ENCODE measurements at regions not wholly inside any gene's neighbourhood (a gene's known extent, or its start where the extent isn't known, plus 50 kb on each side); places are given as distances from the start of the nearest gene placed in this dataset.

DNA sequence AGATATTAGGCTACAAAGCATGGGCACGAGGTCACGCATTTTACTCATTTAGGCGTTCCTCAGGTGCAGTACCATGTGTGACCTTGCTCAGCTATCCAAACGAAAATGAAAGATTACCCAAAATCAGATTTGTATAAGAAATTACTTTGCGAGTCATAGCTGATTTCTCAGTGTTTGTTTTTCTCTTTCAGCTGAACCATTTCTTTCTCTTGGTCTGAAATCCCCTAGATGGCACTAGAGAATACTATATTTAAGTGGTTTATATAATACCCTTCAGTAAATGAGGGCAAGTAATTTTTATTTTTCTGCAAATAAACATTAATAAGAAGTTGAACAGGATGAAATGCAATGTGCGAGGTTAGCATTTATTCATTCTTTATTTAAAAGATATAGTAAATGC is 496.6 kb downstream of the STIM2 start:
- no peaks in the 10 kb centered on the region for H3K79me2 ChIP-seq (ENCODE audit: insufficient read depth, low read length)
- H3K36me3 ChIP-seq (ENCODE audit: insufficient read depth, low read length), result no peaks in the 10 kb centered on the region
- peak overlapping the region; percentile 10 for H3K4me2 ChIP-seq (ENCODE audit: low read length)
- TF ChIP-seq EZH2 (IDR thresholded peaks at IDR 0.05; ENCODE audit: insufficient read depth, low read length), result no peak
- TF ChIP-seq, protein P1, sequence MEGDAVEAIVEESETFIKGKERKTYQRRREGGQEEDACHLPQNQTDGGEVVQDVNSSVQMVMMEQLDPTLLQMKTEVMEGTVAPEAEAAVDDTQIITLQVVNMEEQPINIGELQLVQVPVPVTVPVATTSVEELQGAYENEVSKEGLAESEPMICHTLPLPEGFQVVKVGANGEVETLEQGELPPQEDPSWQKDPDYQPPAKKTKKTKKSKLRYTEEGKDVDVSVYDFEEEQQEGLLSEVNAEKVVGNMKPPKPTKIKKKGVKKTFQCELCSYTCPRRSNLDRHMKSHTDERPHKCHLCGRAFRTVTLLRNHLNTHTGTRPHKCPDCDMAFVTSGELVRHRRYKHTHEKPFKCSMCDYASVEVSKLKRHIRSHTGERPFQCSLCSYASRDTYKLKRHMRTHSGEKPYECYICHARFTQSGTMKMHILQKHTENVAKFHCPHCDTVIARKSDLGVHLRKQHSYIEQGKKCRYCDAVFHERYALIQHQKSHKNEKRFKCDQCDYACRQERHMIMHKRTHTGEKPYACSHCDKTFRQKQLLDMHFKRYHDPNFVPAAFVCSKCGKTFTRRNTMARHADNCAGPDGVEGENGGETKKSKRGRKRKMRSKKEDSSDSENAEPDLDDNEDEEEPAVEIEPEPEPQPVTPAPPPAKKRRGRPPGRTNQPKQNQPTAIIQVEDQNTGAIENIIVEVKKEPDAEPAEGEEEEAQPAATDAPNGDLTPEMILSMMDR (IDR thresholded peaks at IDR 0.05; ENCODE audit: insufficient read depth, low read depth, low read length), result peak; percentile 35
- DNase-seq (ENCODE audit: low read depth), result no peak
- no peak overlapping the region for H3K4me3 ChIP-seq (ENCODE audit: insufficient read depth, low read depth, low read length)
- Mint-ChIP-seq H3K9me3 (ENCODE audit: unreplicated experiment) (no peaks in the 10 kb centered on the region), H3K4me3 (ENCODE audit: unreplicated experiment) (no peak overlapping the region), H3K27me3 (ENCODE audit: low read depth, unreplicated experiment) (no peaks in the 10 kb centered on the region), H3K36me3 (ENCODE audit: low read depth, unreplicated experiment) (no peaks in the 10 kb centered on the region), H3K27ac (ENCODE audit: unreplicated experiment) (no peak overlapping the region), H3K4me1 (ENCODE audit: low read depth, unreplicated experiment) (peaks cover 27% of the 10 kb centered on the region)
- no peaks in the 10 kb centered on the region for H3K9me3 ChIP-seq (ENCODE audit: insufficient read depth, low read depth, low read length)
- H4K20me1 ChIP-seq (ENCODE audit: insufficient read depth, low read length), result no peaks in the 10 kb centered on the region
- no peak overlapping the region for H3K9ac ChIP-seq (ENCODE audit: low read length)
- no peak for FAIRE-seq
- no peak overlapping the region for H3K27ac ChIP-seq (ENCODE audit: low read depth, low read length)
- no peak overlapping the region for H2AFZ ChIP-seq (ENCODE audit: low read depth, low read length)
- H3K4me1 ChIP-seq (ENCODE audit: insufficient read depth, low read length), result no peaks in the 10 kb centered on the region
- H3K27me3 ChIP-seq (ENCODE audit: insufficient read depth, low read length), result no peaks in the 10 kb centered on the region

DNA sequence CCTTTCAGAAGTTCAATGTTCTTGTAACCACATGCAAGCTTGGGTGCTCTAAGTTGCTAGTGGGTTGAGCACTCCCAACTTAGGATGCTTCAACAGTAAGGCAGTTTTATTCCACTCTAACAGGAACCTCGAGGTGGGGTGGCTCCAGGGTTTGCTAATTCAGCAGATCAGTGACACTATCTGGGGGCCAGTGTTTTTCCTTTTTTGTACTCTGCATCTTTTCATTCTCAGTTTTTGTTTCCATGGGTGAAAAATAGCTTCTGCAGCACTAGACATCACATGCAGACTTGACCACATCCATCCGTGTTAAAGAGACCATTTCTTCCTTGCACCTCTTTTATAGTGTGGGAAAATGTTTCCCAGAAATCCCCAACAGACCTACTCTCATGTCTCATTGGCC is 497.6 kb downstream of the STIM2 start:
- no peaks in the 10 kb centered on the region for H4K20me1 ChIP-seq (ENCODE audit: insufficient read depth, low read length)
- H3K27me3 Mint-ChIP-seq (ENCODE audit: low read depth, unreplicated experiment), result no peaks in the 10 kb centered on the region
- FAIRE-seq (no peak), DNase-seq (ENCODE audit: low read depth) (no peak)
- H3K4me3 Mint-ChIP-seq (ENCODE audit: unreplicated experiment), result no peak overlapping the region
- H3K9me3 ChIP-seq (ENCODE audit: insufficient read depth, low read depth, low read length), result no peaks in the 10 kb centered on the region
- no peaks in the 10 kb centered on the region for H3K36me3 Mint-ChIP-seq (ENCODE audit: low read depth, unreplicated experiment)
- H3K4me1 Mint-ChIP-seq (ENCODE audit: low read depth, unreplicated experiment), result peaks cover 27% of the 10 kb centered on the region
- H3K9me3 Mint-ChIP-seq (ENCODE audit: unreplicated experiment), result no peaks in the 10 kb centered on the region
- TF ChIP-seq, protein P1 (IDR thresholded peaks at IDR 0.05; ENCODE audit: insufficient read depth, low read depth, low read length), result no peak
- TF ChIP-seq EZH2 (IDR thresholded peaks at IDR 0.05; ENCODE audit: insufficient read depth, low read length), result no peak
- H3K27ac Mint-ChIP-seq (ENCODE audit: unreplicated experiment), result no peak overlapping the region
- no peaks in the 10 kb centered on the region for H3K79me2 ChIP-seq (ENCODE audit: insufficient read depth, low read length)
- H3K27me3 ChIP-seq (ENCODE audit: insufficient read depth, low read length), result no peaks in the 10 kb centered on the region
- H3K4me2 ChIP-seq (ENCODE audit: low read length), result no peak overlapping the region
- H2AFZ ChIP-seq (ENCODE audit: low read depth, low read length), result no peak overlapping the region
- no peak overlapping the region for H3K9ac ChIP-seq (ENCODE audit: low read length)
- H3K4me3 ChIP-seq (ENCODE audit: insufficient read depth, low read depth, low read length), result no peak overlapping the region
- no peaks in the 10 kb centered on the region for H3K36me3 ChIP-seq (ENCODE audit: insufficient read depth, low read length)
- no peak overlapping the region for H3K27ac ChIP-seq (ENCODE audit: low read depth, low read length)
- no peaks in the 10 kb centered on the region for H3K4me1 ChIP-seq (ENCODE audit: insufficient read depth, low read length)

DNA sequence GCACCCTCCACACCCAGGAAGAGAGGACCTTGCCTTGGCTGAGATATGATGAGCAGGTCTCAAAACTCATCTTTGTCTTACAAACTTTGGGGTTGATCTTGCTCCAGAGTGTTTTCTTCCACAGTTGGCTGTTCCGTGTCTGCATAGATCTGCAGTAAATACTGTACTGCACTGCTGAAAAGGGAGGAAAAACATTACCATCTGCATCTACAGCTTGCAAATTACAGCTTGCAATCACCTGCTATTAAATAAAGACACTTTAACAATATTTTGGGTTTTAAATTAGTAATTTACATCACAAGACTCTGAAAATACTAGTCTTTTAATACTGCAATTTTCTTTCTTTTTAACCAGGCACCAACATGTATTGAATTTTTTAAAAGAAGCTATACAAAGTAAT is 499.5 kb downstream of the STIM2 start:
- Histone ChIP-seq H4K20me1 (ENCODE audit: insufficient read depth, low read length) (no peaks in the 10 kb centered on the region), H3K4me3 (ENCODE audit: insufficient read depth, low read depth, low read length) (no peak overlapping the region), H3K27me3 (ENCODE audit: insufficient read depth, low read length) (no peaks in the 10 kb centered on the region), H3K4me2 (ENCODE audit: low read length) (no peak overlapping the region), H2AFZ (ENCODE audit: low read depth, low read length) (no peak overlapping the region), H3K27ac (ENCODE audit: low read depth, low read length) (no peak overlapping the region), H3K36me3 (ENCODE audit: insufficient read depth, low read length) (no peaks in the 10 kb centered on the region), H3K4me1 (ENCODE audit: insufficient read depth, low read length) (no peaks in the 10 kb centered on the region), H3K79me2 (ENCODE audit: insufficient read depth, low read length) (no peaks in the 10 kb centered on the region), H3K9me3 (ENCODE audit: insufficient read depth, low read depth, low read length) (no peaks in the 10 kb centered on the region), H3K9ac (ENCODE audit: low read length) (no peak overlapping the region)
- H3K9me3 Mint-ChIP-seq (ENCODE audit: unreplicated experiment), result no peaks in the 10 kb centered on the region
- DNase-seq (ENCODE audit: low read depth) (no peak), FAIRE-seq (no peak)
- no peaks in the 10 kb centered on the region for H3K27me3 Mint-ChIP-seq (ENCODE audit: low read depth, unreplicated experiment)
- no peak overlapping the region for H3K27ac Mint-ChIP-seq (ENCODE audit: unreplicated experiment)
- TF ChIP-seq, protein P1 (IDR thresholded peaks at IDR 0.05; ENCODE audit: insufficient read depth, low read depth, low read length), result no peak
- no peak for TF ChIP-seq EZH2 (IDR thresholded peaks at IDR 0.05; ENCODE audit: insufficient read depth, low read length)
- no peaks in the 10 kb centered on the region for H3K36me3 Mint-ChIP-seq (ENCODE audit: low read depth, unreplicated experiment)
- H3K4me1 Mint-ChIP-seq (ENCODE audit: low read depth, unreplicated experiment), result peaks cover 27% of the 10 kb centered on the region
- H3K4me3 Mint-ChIP-seq (ENCODE audit: unreplicated experiment), result no peak overlapping the region

Measured in astrocyte (in vitro differentiated cells and primary cell).